ENCODE measurements at regions not wholly inside any gene's neighbourhood (a gene's known extent, or its start where the extent isn't known, plus 50 kb on each side); places are given as distances from the start of the nearest gene placed in this dataset.

DNA sequence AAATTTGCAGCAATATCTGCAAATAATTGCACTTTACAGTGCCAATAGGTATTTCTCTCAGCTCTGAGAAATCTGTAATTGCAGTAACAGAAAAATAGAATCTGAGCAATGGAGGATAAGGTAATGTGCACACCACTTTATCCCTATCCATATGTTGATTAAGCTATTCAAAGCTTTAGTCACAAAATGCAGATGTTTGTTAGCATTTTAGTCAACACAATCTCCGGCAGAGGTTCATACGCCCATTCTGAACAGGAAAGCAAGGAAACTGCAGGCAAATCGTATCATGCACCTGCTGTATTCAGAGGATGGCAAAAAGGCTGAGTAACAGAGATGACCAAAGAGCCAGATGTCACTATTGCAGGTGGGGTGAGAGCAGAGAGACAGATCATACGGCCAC is 566.2 kb upstream of the CDH2 start:
- in situ Hi-C loops (cut with HindIII; ENCODE audit: low pct_unique_long_range_greater_than_20kb, low sequenced_read_pairs): no loop called here
- CTCF ChIA-PET: no interaction called here
- intact Hi-C loops (cut with micrococcal nuclease; ENCODE audit: unreplicated experiment): no loop called here

DNA sequence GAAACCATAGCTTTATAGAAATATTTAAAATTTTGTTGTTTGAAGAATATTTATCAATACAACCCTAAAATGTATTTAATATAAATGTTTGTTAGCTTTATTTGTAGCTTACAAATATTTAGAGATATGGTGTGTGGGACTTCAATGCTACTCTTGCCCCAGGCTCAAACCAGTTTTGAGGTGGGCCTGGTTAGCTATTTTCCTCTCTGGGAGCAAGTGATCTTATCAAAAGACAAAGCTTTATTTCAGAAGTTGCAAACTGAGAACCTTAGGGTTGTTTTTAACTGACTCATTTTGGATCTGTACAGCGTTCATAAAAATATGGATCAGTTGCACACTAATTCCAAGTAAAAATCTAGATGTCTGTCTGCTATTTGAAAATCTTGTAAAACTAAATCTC is 563.6 kb upstream of the CDH2 start:
- TF ChIP-seq, protein P1, sequence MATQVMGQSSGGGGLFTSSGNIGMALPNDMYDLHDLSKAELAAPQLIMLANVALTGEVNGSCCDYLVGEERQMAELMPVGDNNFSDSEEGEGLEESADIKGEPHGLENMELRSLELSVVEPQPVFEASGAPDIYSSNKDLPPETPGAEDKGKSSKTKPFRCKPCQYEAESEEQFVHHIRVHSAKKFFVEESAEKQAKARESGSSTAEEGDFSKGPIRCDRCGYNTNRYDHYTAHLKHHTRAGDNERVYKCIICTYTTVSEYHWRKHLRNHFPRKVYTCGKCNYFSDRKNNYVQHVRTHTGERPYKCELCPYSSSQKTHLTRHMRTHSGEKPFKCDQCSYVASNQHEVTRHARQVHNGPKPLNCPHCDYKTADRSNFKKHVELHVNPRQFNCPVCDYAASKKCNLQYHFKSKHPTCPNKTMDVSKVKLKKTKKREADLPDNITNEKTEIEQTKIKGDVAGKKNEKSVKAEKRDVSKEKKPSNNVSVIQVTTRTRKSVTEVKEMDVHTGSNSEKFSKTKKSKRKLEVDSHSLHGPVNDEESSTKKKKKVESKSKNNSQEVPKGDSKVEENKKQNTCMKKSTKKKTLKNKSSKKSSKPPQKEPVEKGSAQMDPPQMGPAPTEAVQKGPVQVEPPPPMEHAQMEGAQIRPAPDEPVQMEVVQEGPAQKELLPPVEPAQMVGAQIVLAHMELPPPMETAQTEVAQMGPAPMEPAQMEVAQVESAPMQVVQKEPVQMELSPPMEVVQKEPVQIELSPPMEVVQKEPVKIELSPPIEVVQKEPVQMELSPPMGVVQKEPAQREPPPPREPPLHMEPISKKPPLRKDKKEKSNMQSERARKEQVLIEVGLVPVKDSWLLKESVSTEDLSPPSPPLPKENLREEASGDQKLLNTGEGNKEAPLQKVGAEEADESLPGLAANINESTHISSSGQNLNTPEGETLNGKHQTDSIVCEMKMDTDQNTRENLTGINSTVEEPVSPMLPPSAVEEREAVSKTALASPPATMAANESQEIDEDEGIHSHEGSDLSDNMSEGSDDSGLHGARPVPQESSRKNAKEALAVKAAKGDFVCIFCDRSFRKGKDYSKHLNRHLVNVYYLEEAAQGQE (IDR thresholded peaks at IDR 0.05; ENCODE audit: insufficient read depth in 1 of 2, low read depth in 2 of 2, low read length in 1 of 2): no peak
- TF ChIP-seq, protein P2, sequence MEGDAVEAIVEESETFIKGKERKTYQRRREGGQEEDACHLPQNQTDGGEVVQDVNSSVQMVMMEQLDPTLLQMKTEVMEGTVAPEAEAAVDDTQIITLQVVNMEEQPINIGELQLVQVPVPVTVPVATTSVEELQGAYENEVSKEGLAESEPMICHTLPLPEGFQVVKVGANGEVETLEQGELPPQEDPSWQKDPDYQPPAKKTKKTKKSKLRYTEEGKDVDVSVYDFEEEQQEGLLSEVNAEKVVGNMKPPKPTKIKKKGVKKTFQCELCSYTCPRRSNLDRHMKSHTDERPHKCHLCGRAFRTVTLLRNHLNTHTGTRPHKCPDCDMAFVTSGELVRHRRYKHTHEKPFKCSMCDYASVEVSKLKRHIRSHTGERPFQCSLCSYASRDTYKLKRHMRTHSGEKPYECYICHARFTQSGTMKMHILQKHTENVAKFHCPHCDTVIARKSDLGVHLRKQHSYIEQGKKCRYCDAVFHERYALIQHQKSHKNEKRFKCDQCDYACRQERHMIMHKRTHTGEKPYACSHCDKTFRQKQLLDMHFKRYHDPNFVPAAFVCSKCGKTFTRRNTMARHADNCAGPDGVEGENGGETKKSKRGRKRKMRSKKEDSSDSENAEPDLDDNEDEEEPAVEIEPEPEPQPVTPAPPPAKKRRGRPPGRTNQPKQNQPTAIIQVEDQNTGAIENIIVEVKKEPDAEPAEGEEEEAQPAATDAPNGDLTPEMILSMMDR (IDR thresholded peaks at IDR 0.05): no peak
- TF ChIP-seq TCF7L2 (IDR thresholded peaks at IDR 0.05; ENCODE audit: low read depth, low read length): no peak
- TF ChIP-seq SIN3A (IDR thresholded peaks at IDR 0.05; ENCODE audit: borderline replicate concordance, insufficient read depth, low read depth, low read length): no peak
- no peak for TF ChIP-seq POLR2AphosphoS5 (IDR thresholded peaks at IDR 0.05; ENCODE audit: low read depth, low read length)
- DNase-seq (ENCODE audit: low read depth, low spot score) (no peak), ATAC-seq (no peak)
- H3K27me3 ChIP-seq (ENCODE audit: control insufficient read depth, insufficient read depth, low read length): no peaks in the 10 kb centered on the region
- no peak overlapping the region for H3K27ac ChIP-seq (ENCODE audit: low read length)
- no peaks in the 10 kb centered on the region for H3K9me3 ChIP-seq (ENCODE audit: control insufficient read depth, insufficient read depth, low read depth, low read length)
- in situ Hi-C loops (cut with HindIII; ENCODE audit: low pct_unique_long_range_greater_than_20kb, low sequenced_read_pairs): no loop called here
- ChIA-PET CTCF (no interaction called here), POLR2A (no interaction called here)
- intact Hi-C loops (cut with micrococcal nuclease; ENCODE audit: unreplicated experiment): no loop called here
- H3K4me1 ChIP-seq (ENCODE audit: control insufficient read depth, insufficient read depth, low read length): no peaks in the 10 kb centered on the region
- no TSS peak for BruUV-seq (replicated peaks)
- no peak overlapping the region for H3K4me3 ChIP-seq (ENCODE audit: low read depth in 2 of 2, low read length in 2 of 2)
- no peaks in the 10 kb centered on the region for H3K36me3 ChIP-seq (ENCODE audit: control insufficient read depth, insufficient read depth, low read length)

More for the DNA sequence above, 566.2 kb upstream of the CDH2 start:
- no peak overlapping the region for H3K27ac ChIP-seq (ENCODE audit: low read length)
- no peaks in the 10 kb centered on the region for H3K27me3 ChIP-seq (ENCODE audit: control insufficient read depth, insufficient read depth, low read length)
- H3K4me3 ChIP-seq (ENCODE audit: low read depth in 2 of 2, low read length in 2 of 2): no peak overlapping the region
- POLR2A ChIA-PET: no interaction called here
- DNase-seq (ENCODE audit: low read depth, low spot score): no peak
- H3K36me3 ChIP-seq (ENCODE audit: control insufficient read depth, insufficient read depth, low read length): no peaks in the 10 kb centered on the region
- TF ChIP-seq POLR2AphosphoS5 (IDR thresholded peaks at IDR 0.05; ENCODE audit: low read depth, low read length): no peak
- TF ChIP-seq TCF7L2 (IDR thresholded peaks at IDR 0.05; ENCODE audit: low read depth, low read length): no peak
- TF ChIP-seq, protein P2 (IDR thresholded peaks at IDR 0.05): no peak
- TF ChIP-seq, protein P1 (IDR thresholded peaks at IDR 0.05; ENCODE audit: insufficient read depth in 1 of 2, low read depth in 2 of 2, low read length in 1 of 2): no peak
- no peak for TF ChIP-seq SIN3A (IDR thresholded peaks at IDR 0.05; ENCODE audit: borderline replicate concordance, insufficient read depth, low read depth, low read length)
- H3K9me3 ChIP-seq (ENCODE audit: control insufficient read depth, insufficient read depth, low read depth, low read length): no peaks in the 10 kb centered on the region
- BruUV-seq (replicated peaks): no TSS peak
- H3K4me1 ChIP-seq (ENCODE audit: control insufficient read depth, insufficient read depth, low read length): no peaks in the 10 kb centered on the region
- no peak for ATAC-seq

All from Panc1 (cell line).